ENCODE measurements at regions not wholly inside any gene's neighbourhood (a gene's known extent, or its start where the extent isn't known, plus 50 kb on each side); places are given as distances from the start of the nearest gene placed in this dataset.
"Not testable (repeated sequence)": the region's sequence is repeated elsewhere in the genome, so short reads cannot be mapped to it uniquely, and the experiment has no call there.

- H3K9me3 ChIP-seq (ENCODE audit: control insufficient read depth, insufficient read depth, low read length): no peaks in the 10 kb centered on the region
- H3K27me3 ChIP-seq (ENCODE audit: control insufficient read depth, insufficient read depth, low read length): no peaks in the 10 kb centered on the region
These were observed 323.8 kb downstream of the LMO7 start for GRCh38 chr13:75959861-75960481.

GRCh38 chr13:75953589-75953988 is 317.5 kb downstream of the LMO7 start:
- not testable (repeated sequence) for H3K27ac ChIP-seq (ENCODE audit: low read depth, low read length); H3K9me3 ChIP-seq (ENCODE audit: control insufficient read depth, insufficient read depth, low read length); H3K4me1 ChIP-seq (ENCODE audit: control insufficient read depth, insufficient read depth, low read length); H3K4me3 ChIP-seq (ENCODE audit: low read depth, low read length); H3K9ac ChIP-seq (ENCODE audit: low read depth, low read length); H3K27me3 ChIP-seq (ENCODE audit: control insufficient read depth, insufficient read depth, low read length); H3K36me3 ChIP-seq (ENCODE audit: control insufficient read depth, insufficient read depth, low read length)

More at GRCh38 chr13:75959861-75960481, 323.8 kb downstream of the LMO7 start:
- Histone ChIP-seq H3K4me3 (ENCODE audit: low read depth, low read length) (no peak overlapping the region), H3K9ac (ENCODE audit: low read depth, low read length) (no peak overlapping the region), H3K4me1 (ENCODE audit: control insufficient read depth, insufficient read depth, low read length) (peaks cover 6% of the 10 kb centered on the region; the same call in 1 of the 2 replicates), H3K27ac (ENCODE audit: low read depth, low read length) (no peak overlapping the region), H3K36me3 (ENCODE audit: control insufficient read depth, insufficient read depth, low read length) (no peaks in the 10 kb centered on the region)

- H3K27ac ChIP-seq (ENCODE audit: low read depth, low read length): no peak overlapping the region
- no peaks in the 10 kb centered on the region for H3K27me3 ChIP-seq (ENCODE audit: control insufficient read depth, insufficient read depth, low read length)
- H3K9me3 ChIP-seq (ENCODE audit: control insufficient read depth, insufficient read depth, low read length): no peaks in the 10 kb centered on the region
- H3K36me3 ChIP-seq (ENCODE audit: control insufficient read depth, insufficient read depth, low read length): no peaks in the 10 kb centered on the region
- no peak overlapping the region for H3K4me3 ChIP-seq (ENCODE audit: low read depth, low read length)
- no peaks in the 10 kb centered on the region for H3K4me1 ChIP-seq (ENCODE audit: control insufficient read depth, insufficient read depth, low read length)
- no peak overlapping the region for H3K9ac ChIP-seq (ENCODE audit: low read depth, low read length)
These were observed 311.3 kb downstream of the LMO7 start for GRCh38 chr13:75947448-75947847.

GRCh38 chr13:75946536-75947284 is 310.6 kb downstream of the LMO7 start:
- Histone ChIP-seq H3K9me3 (ENCODE audit: control insufficient read depth, insufficient read depth, low read length) (no peaks in the 10 kb centered on the region), H3K36me3 (ENCODE audit: control insufficient read depth, insufficient read depth, low read length) (no peaks in the 10 kb centered on the region), H3K27ac (ENCODE audit: low read depth, low read length) (no peak overlapping the region), H3K27me3 (ENCODE audit: control insufficient read depth, insufficient read depth, low read length) (no peaks in the 10 kb centered on the region), H3K4me3 (ENCODE audit: low read depth, low read length) (no peak overlapping the region), H3K9ac (ENCODE audit: low read depth, low read length) (no peak overlapping the region), H3K4me1 (ENCODE audit: control insufficient read depth, insufficient read depth, low read length) (no peaks in the 10 kb centered on the region)

- no peaks in the 10 kb centered on the region for H3K36me3 ChIP-seq (ENCODE audit: control insufficient read depth, insufficient read depth, low read length)
- no peak overlapping the region for H3K4me3 ChIP-seq (ENCODE audit: low read depth, low read length)
- H3K9ac ChIP-seq (ENCODE audit: low read depth, low read length): no peak overlapping the region
- H3K9me3 ChIP-seq (ENCODE audit: control insufficient read depth, insufficient read depth, low read length): no peaks in the 10 kb centered on the region
- H3K27me3 ChIP-seq (ENCODE audit: control insufficient read depth, insufficient read depth, low read length): no peaks in the 10 kb centered on the region
- no peak overlapping the region for H3K27ac ChIP-seq (ENCODE audit: low read depth, low read length)
- H3K4me1 ChIP-seq (ENCODE audit: control insufficient read depth, insufficient read depth, low read length): no peaks in the 10 kb centered on the region
These were observed 309.8 kb downstream of the LMO7 start for GRCh38 chr13:75945841-75946482.

- H3K27ac ChIP-seq (ENCODE audit: low read depth, low read length): no peak overlapping the region
- H3K4me1 ChIP-seq (ENCODE audit: control insufficient read depth, insufficient read depth, low read length): peaks cover 6% of the 10 kb centered on the region; the same call in 1 of the 2 replicates
- H3K27me3 ChIP-seq (ENCODE audit: control insufficient read depth, insufficient read depth, low read length): no peaks in the 10 kb centered on the region
- no peaks in the 10 kb centered on the region for H3K9me3 ChIP-seq (ENCODE audit: control insufficient read depth, insufficient read depth, low read length)
- no peak overlapping the region for H3K9ac ChIP-seq (ENCODE audit: low read depth, low read length)
- no peak overlapping the region for H3K4me3 ChIP-seq (ENCODE audit: low read depth, low read length)
- H3K36me3 ChIP-seq (ENCODE audit: control insufficient read depth, insufficient read depth, low read length): no peaks in the 10 kb centered on the region
These were observed 302.9 kb downstream of the LMO7 start for GRCh38 chr13:75938811-75939560.

- Histone ChIP-seq H3K4me3 (ENCODE audit: low read depth, low read length) (no peak overlapping the region), H3K27ac (ENCODE audit: low read depth, low read length) (no peak overlapping the region), H3K27me3 (ENCODE audit: control insufficient read depth, insufficient read depth, low read length) (no peaks in the 10 kb centered on the region), H3K36me3 (ENCODE audit: control insufficient read depth, insufficient read depth, low read length) (no peaks in the 10 kb centered on the region), H3K9ac (ENCODE audit: low read depth, low read length) (no peak overlapping the region), H3K9me3 (ENCODE audit: control insufficient read depth, insufficient read depth, low read length) (no peaks in the 10 kb centered on the region), H3K4me1 (ENCODE audit: control insufficient read depth, insufficient read depth, low read length) (peaks cover 6% of the 10 kb centered on the region; the same call in 1 of the 2 replicates)
These were observed 300.7 kb downstream of the LMO7 start for GRCh38 chr13:75936791-75937190.

GRCh38 chr13:75935805-75936204 is 299.7 kb downstream of the LMO7 start:
- no peaks in the 10 kb centered on the region for H3K36me3 ChIP-seq (ENCODE audit: control insufficient read depth, insufficient read depth, low read length)
- H3K4me1 ChIP-seq (ENCODE audit: control insufficient read depth, insufficient read depth, low read length): peaks cover 6% of the 10 kb centered on the region; the same call in 1 of the 2 replicates
- H3K27ac ChIP-seq (ENCODE audit: low read depth, low read length): no peak overlapping the region
- H3K27me3 ChIP-seq (ENCODE audit: control insufficient read depth, insufficient read depth, low read length): no peaks in the 10 kb centered on the region
- no peak overlapping the region for H3K4me3 ChIP-seq (ENCODE audit: low read depth, low read length)
- no peak overlapping the region for H3K9ac ChIP-seq (ENCODE audit: low read depth, low read length)
- no peaks in the 10 kb centered on the region for H3K9me3 ChIP-seq (ENCODE audit: control insufficient read depth, insufficient read depth, low read length)

GRCh38 chr13:75934889-75935288 is 298.8 kb downstream of the LMO7 start:
- Histone ChIP-seq H3K4me1 (ENCODE audit: control insufficient read depth, insufficient read depth, low read length) (peaks cover 6% of the 10 kb centered on the region; the same call in 1 of the 2 replicates), H3K36me3 (ENCODE audit: control insufficient read depth, insufficient read depth, low read length) (no peaks in the 10 kb centered on the region), H3K27ac (ENCODE audit: low read depth, low read length) (no peak overlapping the region), H3K27me3 (ENCODE audit: control insufficient read depth, insufficient read depth, low read length) (no peaks in the 10 kb centered on the region), H3K9ac (ENCODE audit: low read depth, low read length) (no peak overlapping the region), H3K9me3 (ENCODE audit: control insufficient read depth, insufficient read depth, low read length) (no peaks in the 10 kb centered on the region), H3K4me3 (ENCODE audit: low read depth, low read length) (no peak overlapping the region)

- no peaks in the 10 kb centered on the region for H3K27me3 ChIP-seq (ENCODE audit: control insufficient read depth, insufficient read depth, low read length)
- H3K27ac ChIP-seq (ENCODE audit: low read depth, low read length): no peak overlapping the region
- no peaks in the 10 kb centered on the region for H3K36me3 ChIP-seq (ENCODE audit: control insufficient read depth, insufficient read depth, low read length)
- H3K9me3 ChIP-seq (ENCODE audit: control insufficient read depth, insufficient read depth, low read length): no peaks in the 10 kb centered on the region
- H3K4me3 ChIP-seq (ENCODE audit: low read depth, low read length): no peak overlapping the region
- no peak overlapping the region for H3K9ac ChIP-seq (ENCODE audit: low read depth, low read length)
- peaks cover 6% of the 10 kb centered on the region; the same call in 1 of the 2 replicates for H3K4me1 ChIP-seq (ENCODE audit: control insufficient read depth, insufficient read depth, low read length)
These were observed 296.5 kb downstream of the LMO7 start for GRCh38 chr13:75932636-75933035.
